Activated CD8-positive, alpha-beta T cell treated with anti-CD3 and anti-CD28 coated beads for 36 hours (primary cell): ENCODE measurements at regions not wholly inside any gene's neighbourhood (a gene's known extent, or its start where the extent isn't known, plus 50 kb on each side); places are given as distances from the start of the nearest gene placed in this dataset.

Experiments used
- ATAC-seq: fragments of 200-7000 bp; cut with Tn5 transposase; one replicate; pipeline ENCODE4 v1.10.0; 2021; ENCODE audit warnings: mild to moderate bottlenecking, moderate library complexity
- CTCF ChIA-PET: fragments of 350-600 bp; sonication (Branson Sonifier 250); formaldehyde crosslinking; loops from one replicate; lab custom pipeline; 2021; ENCODE audit warnings: antibody characterized with exemption; lab: Charles Lee
- POLR2A ChIA-PET: fragments of 350-600 bp; sonication (Branson Sonifier 250); formaldehyde crosslinking; loops from one replicate; lab custom pipeline; 2021; ENCODE audit warnings: antibody characterized with exemption; lab: Charles Lee
- DNase-seq: peaks from one replicate; pipeline ENCODE4 v3.0.0-alpha.2; 2020
- H3K27ac Mint-ChIP-seq: one replicate; pipeline ENCODE4 v1.8.0; 2021; ENCODE audit warnings: mild to moderate bottlenecking, mixed read lengths
- H3K27me3 Mint-ChIP-seq: one replicate; pipeline ENCODE4 v1.8.0; 2021; ENCODE audit warnings: mixed read lengths
- H3K36me3 Mint-ChIP-seq: one replicate; pipeline ENCODE4 v1.8.0; 2021; ENCODE audit warnings: low read depth, mixed read lengths
- H3K4me1 Mint-ChIP-seq: one replicate; pipeline ENCODE4 v1.8.0; 2021; ENCODE audit warnings: low read depth, mixed read lengths
- H3K4me3 Mint-ChIP-seq: one replicate; pipeline ENCODE4 v1.8.0; 2021; ENCODE audit warnings: mild to moderate bottlenecking, moderate library complexity, mixed read lengths
- H3K9me3 Mint-ChIP-seq: one replicate; pipeline ENCODE4 v1.8.0; 2021; ENCODE audit warnings: mixed read lengths
- CTCF ChIP-seq: fragments of 200-600 bp; IDR thresholded peaks from one replicate; pipeline ENCODE4 v1.8.0; 2022; ENCODE audit warnings: antibody characterized with exemption, mild to moderate bottlenecking
- intact Hi-C: fragments of 100-400 bp; cut with micrococcal nuclease; formaldehyde crosslinking; loops from one replicate; pipeline ENCODE4 v1.10.0; 2022

- peaks cover 9% of the 10 kb centered on the region for H3K9me3 Mint-ChIP-seq
- DNase-seq (no peak), ATAC-seq (no peak)
- intact Hi-C loops = no loop called here
- H3K4me3 Mint-ChIP-seq = no peak overlapping the region
- no peaks in the 10 kb centered on the region for H3K4me1 Mint-ChIP-seq
- POLR2A ChIA-PET = no interaction called here
- H3K27me3 Mint-ChIP-seq = no peaks in the 10 kb centered on the region
- H3K36me3 Mint-ChIP-seq = no peaks in the 10 kb centered on the region
- CTCF ChIA-PET = no interaction called here
- no peak overlapping the region for H3K27ac Mint-ChIP-seq
- TF ChIP-seq CTCF = no peak
These were observed 990.7 kb downstream of the TRHDE start for GRCh38 chr12:73262788-73263381.

GRCh38 chr12:73266206-73266605, 994.0 kb downstream of the TRHDE start:
- no peak overlapping the region for H3K4me3 Mint-ChIP-seq
- POLR2A ChIA-PET = no interaction called here
- no peak for TF ChIP-seq CTCF

GRCh38 chr12:73274976-73275375, 1002.8 kb downstream of the TRHDE start:
- H3K4me3 Mint-ChIP-seq = no peak overlapping the region
- H3K9me3 Mint-ChIP-seq = peaks cover 17% of the 10 kb centered on the region
- ATAC-seq (no peak), DNase-seq (no peak)
- ChIA-PET POLR2A (no interaction called here), CTCF (no interaction called here)
- H3K36me3 Mint-ChIP-seq = no peaks in the 10 kb centered on the region
- no peaks in the 10 kb centered on the region for H3K4me1 Mint-ChIP-seq
- intact Hi-C loops = no loop called here
- TF ChIP-seq CTCF = no peak
- H3K27me3 Mint-ChIP-seq = no peaks in the 10 kb centered on the region
- H3K27ac Mint-ChIP-seq = no peak overlapping the region

More at GRCh38 chr12:73266206-73266605, 994.0 kb downstream of the TRHDE start:
- H3K27me3 Mint-ChIP-seq = no peaks in the 10 kb centered on the region
- peaks cover 17% of the 10 kb centered on the region for H3K9me3 Mint-ChIP-seq
- no peak overlapping the region for H3K27ac Mint-ChIP-seq
- intact Hi-C loops = no loop called here
- ATAC-seq (no peak), DNase-seq (no peak)
- H3K4me1 Mint-ChIP-seq = no peaks in the 10 kb centered on the region
- no peaks in the 10 kb centered on the region for H3K36me3 Mint-ChIP-seq
- CTCF ChIA-PET = no interaction called here

GRCh38 chr12:73277971-73278370, 1005.8 kb downstream of the TRHDE start:
- H3K27ac Mint-ChIP-seq = no peak overlapping the region
- H3K4me1 Mint-ChIP-seq = no peaks in the 10 kb centered on the region
- H3K36me3 Mint-ChIP-seq = no peaks in the 10 kb centered on the region
- H3K27me3 Mint-ChIP-seq = no peaks in the 10 kb centered on the region
- DNase-seq = no peak
- POLR2A ChIA-PET = no interaction called here
- intact Hi-C loops = no loop called here
- TF ChIP-seq CTCF = no peak
- CTCF ChIA-PET = no interaction called here
- no peak overlapping the region for H3K4me3 Mint-ChIP-seq
- ATAC-seq = no peak
- peaks cover 6% of the 10 kb centered on the region for H3K9me3 Mint-ChIP-seq

GRCh38 chr12:73301530-73301929, 1029.4 kb downstream of the TRHDE start:
- H3K36me3 Mint-ChIP-seq = no peaks in the 10 kb centered on the region
- H3K9me3 Mint-ChIP-seq = peaks cover 5% of the 10 kb centered on the region
- no peak overlapping the region for H3K27ac Mint-ChIP-seq
- intact Hi-C loops = no loop called here
- no peak for TF ChIP-seq CTCF
- ChIA-PET CTCF (no interaction called here), POLR2A (no interaction called here)
- DNase-seq (no peak), ATAC-seq (no peak)
- H3K4me1 Mint-ChIP-seq = no peaks in the 10 kb centered on the region
- H3K4me3 Mint-ChIP-seq = no peak overlapping the region
- H3K27me3 Mint-ChIP-seq = no peaks in the 10 kb centered on the region
